Naive thymus-derived CD8-positive, alpha-beta T cell (primary cell): ENCODE measurements at regions not wholly inside any gene's neighbourhood (a gene's known extent, or its start where the extent isn't known, plus 50 kb on each side); places are given as distances from the start of the nearest gene placed in this dataset.

Source experiments
- ATAC-seq, 2 donors: fragments of 150-1000 bp; cut with Tn5 transposase in 1 of 2; sonication (Bioruptor Pico), chemical (Tn5 transposase) in 1 of 2; 1 replicate in 1 of 2; 2 replicates in 1 of 2; pipeline ENCODE4 v1.10.0; 2021; ENCODE audit warnings: mild to moderate bottlenecking in 2 of 2, moderate library complexity in 2 of 2
- POLR2A ChIA-PET: fragments of 350-600 bp; sonication (Branson Sonifier 250); formaldehyde crosslinking; loops from one replicate; lab custom pipeline; 2021; ENCODE audit warnings: antibody characterized with exemption; lab: Charles Lee
- DNase-seq, 10 donors: peaks; one replicate each; pipeline versions ENCODE4 v3.0.0 to v3.0.0-alpha.2; 2020 to 2022
- H3K27ac Mint-ChIP-seq, 10 donors: one replicate each; pipeline ENCODE4 v1.8.0; 2020 to 2022; ENCODE audit warnings: mild to moderate bottlenecking in 10 of 10, mixed read lengths in 10 of 10, moderate library complexity in 4 of 10, inconsistent platforms in 1 of 10
- H3K27me3 Mint-ChIP-seq, 5 donors: one replicate each; pipeline ENCODE4 v1.8.0; 2021 to 2022; ENCODE audit warnings: mixed read lengths in 5 of 5
- H3K36me3 Mint-ChIP-seq, 3 donors: one replicate each; pipeline ENCODE4 v1.8.0; 2020 to 2022; ENCODE audit warnings: mixed read lengths in 3 of 3, mild to moderate bottlenecking in 2 of 3, inconsistent platforms in 1 of 3
- H3K4me1 Mint-ChIP-seq, 4 donors: one replicate each; pipeline ENCODE4 v1.8.0; 2021 to 2022; ENCODE audit warnings: mixed read lengths in 4 of 4
- H3K4me3 Mint-ChIP-seq, 10 donors: one replicate each; pipeline ENCODE4 v1.8.0; 2020 to 2022; ENCODE audit warnings: mild to moderate bottlenecking in 10 of 10, mixed read lengths in 10 of 10, moderate library complexity in 6 of 10, inconsistent platforms in 1 of 10
- H3K9me3 Mint-ChIP-seq, 9 donors: one replicate each; pipeline ENCODE4 v1.8.0; 2020 to 2022; ENCODE audit warnings: mixed read lengths in 9 of 9, mild to moderate bottlenecking in 3 of 9, inconsistent platforms in 1 of 9, moderate library complexity in 1 of 9

DNA sequence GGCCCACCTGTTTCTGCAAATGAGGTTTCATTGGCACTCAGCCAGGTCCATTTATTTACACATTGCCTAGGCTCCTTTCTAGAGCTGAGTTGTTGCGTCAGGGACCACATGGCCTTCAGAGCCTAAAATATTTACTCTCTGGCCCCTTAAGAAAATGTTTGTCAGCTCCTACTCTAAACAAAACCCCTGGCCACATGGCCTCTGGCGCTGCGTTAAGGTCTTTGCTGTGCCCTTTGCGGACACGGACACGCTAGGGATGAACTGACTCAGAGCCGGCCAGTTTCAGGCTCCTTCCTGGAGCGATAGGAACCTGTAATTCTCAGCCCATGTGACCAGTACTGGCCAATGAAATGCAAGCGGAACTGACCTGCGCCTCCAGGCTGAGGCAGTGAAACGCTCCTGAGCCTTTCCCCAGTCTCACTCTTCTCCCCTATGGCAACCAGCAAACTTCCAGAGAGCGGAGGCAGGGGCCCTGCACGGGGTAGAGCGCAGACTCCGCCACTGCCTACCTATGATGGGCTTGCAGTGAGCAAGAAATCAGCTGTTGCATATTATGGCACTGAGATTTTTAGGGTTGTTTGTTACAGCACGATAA is 160.3 kb downstream of the ETS2 start:
- H3K4me3 Mint-ChIP-seq = no peak overlapping the region
- H3K27me3 Mint-ChIP-seq = no peaks in the 10 kb centered on the region
- H3K4me1 Mint-ChIP-seq = no peaks in the 10 kb centered on the region
- DNase-seq (no peak), ATAC-seq (no peak)
- POLR2A ChIA-PET = no interaction called here
- H3K27ac Mint-ChIP-seq = no peak overlapping the region
- peaks cover 0 to 4% (median 3%) of the 10 kb centered on the region in 3 donors for H3K36me3 Mint-ChIP-seq
- peaks cover 0 to 15% (median 5%) of the 10 kb centered on the region in 9 donors for H3K9me3 Mint-ChIP-seq

DNA sequence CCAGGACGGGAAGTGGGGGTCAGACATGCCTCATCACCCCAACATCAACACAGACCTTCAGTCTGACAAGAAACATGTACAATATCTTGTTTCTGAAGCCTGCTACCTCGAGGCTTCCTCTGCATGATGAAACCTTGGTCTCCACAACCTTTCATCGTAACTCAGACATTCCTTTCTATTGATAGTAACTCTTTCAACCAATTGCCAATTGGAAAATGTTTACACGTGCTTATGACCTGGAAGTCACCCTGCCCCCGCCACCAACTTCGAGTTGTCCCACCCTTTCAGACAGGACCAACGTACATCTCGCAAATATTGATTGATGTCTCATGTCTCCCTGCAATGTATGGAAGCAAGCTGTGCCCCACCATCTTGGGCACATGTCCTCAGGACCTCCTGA is 159.5 kb downstream of the ETS2 start:
- ATAC-seq (no peak), DNase-seq (no peak)
- peaks cover 0 to 15% (median 5%) of the 10 kb centered on the region in 9 donors for H3K9me3 Mint-ChIP-seq
- H3K27me3 Mint-ChIP-seq = no peaks in the 10 kb centered on the region
- H3K36me3 Mint-ChIP-seq = peaks cover 0 to 4% (median 3%) of the 10 kb centered on the region in 3 donors
- H3K27ac Mint-ChIP-seq = no peak overlapping the region
- H3K4me3 Mint-ChIP-seq = no peak overlapping the region
- POLR2A ChIA-PET = no interaction called here
- H3K4me1 Mint-ChIP-seq = no peaks in the 10 kb centered on the region

DNA sequence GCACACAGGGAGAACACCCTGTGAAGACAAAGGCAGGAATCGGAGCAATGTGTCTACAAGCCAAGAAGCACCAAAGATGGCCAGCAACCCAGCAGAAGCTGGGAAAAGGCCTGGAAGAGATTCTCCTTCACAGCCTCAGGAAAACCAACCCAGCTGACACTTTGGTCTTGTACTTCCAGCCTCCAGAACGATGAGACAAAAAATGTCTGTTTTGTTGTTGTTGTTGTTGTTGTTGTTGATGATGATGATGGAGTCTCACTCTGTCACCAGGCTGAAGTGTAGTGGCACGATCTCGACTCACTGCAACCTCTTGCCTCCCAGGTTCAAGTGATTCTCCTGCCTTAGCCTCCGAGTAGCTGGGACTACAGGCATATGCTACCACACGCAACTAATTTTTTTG is 157.3 kb downstream of the ETS2 start:
- POLR2A ChIA-PET = no interaction called here
- Mint-ChIP-seq H3K4me3 (no peak overlapping the region), H3K27me3 (no peaks in the 10 kb centered on the region), H3K36me3 (peaks cover 0 to 4% (median 3%) of the 10 kb centered on the region in 3 donors), H3K27ac (no peak overlapping the region), H3K4me1 (no peaks in the 10 kb centered on the region), H3K9me3 (peaks cover 0 to 15% (median 5%) of the 10 kb centered on the region in 9 donors)
- ATAC-seq (no peak), DNase-seq (no peak)

DNA sequence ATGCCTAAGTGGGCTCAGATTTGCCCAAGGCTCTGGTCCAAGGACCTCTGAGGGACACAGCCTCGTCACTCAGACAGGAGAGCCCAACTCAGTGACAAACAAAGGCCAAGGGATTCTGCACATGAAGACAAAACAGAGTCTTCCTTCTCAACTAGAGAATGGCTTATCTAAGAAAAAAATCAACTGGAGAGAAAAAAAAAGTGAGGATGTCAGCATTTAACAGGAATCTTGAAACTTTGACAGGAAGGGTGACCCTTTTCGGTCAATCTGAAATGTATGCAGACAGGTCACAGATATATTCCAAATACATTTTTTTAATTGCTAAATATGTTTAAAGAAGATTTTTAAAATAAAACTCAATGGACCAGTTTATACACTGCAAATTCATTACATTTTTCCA is 154.5 kb downstream of the ETS2 start:
- H3K27ac Mint-ChIP-seq = no peak overlapping the region
- POLR2A ChIA-PET = no interaction called here

DNA sequence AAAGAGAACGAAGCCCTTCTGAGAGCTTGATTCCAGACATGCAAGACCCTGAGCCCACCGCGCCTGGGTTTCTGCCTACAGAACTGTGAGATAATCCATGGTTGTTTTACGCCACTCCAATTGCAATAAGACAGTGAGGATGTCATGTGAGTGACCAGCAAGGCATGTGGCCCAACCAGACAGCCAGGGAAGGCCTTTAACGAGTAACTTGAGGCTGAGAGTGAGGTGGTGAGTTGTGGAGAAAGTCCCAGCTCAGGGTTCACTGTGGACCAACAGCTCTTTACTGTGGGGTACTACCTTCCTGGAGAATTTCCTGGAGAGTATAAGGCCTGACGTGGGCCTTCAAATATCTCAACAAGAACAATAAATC is 153.9 kb downstream of the ETS2 start:
- DNase-seq (no peak), ATAC-seq (no peak)
- Mint-ChIP-seq H3K27ac (no peak overlapping the region), H3K9me3 (peaks cover 0 to 15% (median 5%) of the 10 kb centered on the region in 9 donors), H3K27me3 (peaks cover 0 to 3% (median 0%) of the 10 kb centered on the region in 5 donors), H3K4me3 (no peak overlapping the region), H3K4me1 (no peaks in the 10 kb centered on the region), H3K36me3 (peaks cover 0 to 4% (median 3%) of the 10 kb centered on the region in 3 donors)
- POLR2A ChIA-PET = no interaction called here

More for the DNA sequence above, 154.5 kb downstream of the ETS2 start:
- Mint-ChIP-seq H3K4me1 (no peaks in the 10 kb centered on the region), H3K9me3 (peaks cover 0 to 15% (median 5%) of the 10 kb centered on the region in 9 donors), H3K27me3 (peaks cover 0 to 3% (median 0%) of the 10 kb centered on the region in 5 donors), H3K36me3 (peaks cover 0 to 4% (median 3%) of the 10 kb centered on the region in 3 donors), H3K4me3 (no peak overlapping the region)
- no peak for ATAC-seq
- DNase-seq = no peak

DNA sequence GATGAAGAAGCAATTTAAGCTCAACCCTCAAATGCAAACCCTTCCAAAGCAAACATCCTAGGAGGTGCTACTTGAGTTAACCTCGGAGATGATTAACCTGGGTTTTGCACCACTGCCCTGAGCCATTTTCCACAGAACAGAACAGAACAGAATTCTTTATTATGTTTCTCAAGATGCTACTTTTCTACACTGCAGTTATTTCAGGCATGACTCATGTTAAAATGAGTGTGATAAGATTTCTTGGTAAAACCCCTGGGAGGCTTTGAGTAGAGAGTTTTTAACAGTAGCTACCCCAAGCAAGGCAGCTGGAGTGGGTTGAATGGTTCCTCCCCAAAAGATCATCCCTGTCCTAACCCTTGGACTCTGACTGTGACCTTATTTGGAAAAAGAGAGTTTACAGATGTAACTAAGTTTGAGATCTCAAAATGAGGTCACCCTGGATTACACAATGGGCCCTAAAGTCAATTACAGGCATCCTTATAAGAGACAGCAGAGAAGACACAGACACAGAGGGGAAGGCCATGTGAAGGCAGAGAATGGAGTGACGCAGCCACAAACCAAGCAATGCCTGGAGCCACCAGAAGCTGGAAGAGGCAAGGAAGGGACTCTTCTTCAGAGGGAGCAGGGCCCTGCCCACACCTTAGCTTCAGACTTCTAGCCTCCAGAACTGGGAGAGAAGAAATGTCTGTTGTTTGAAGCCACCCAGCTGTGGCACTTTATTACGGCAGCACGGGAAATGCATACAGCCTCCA is 153.4 kb downstream of the ETS2 start:
- H3K4me1 Mint-ChIP-seq = no peaks in the 10 kb centered on the region
- POLR2A ChIA-PET = no interaction called here
- H3K9me3 Mint-ChIP-seq = peaks cover 0 to 15% (median 5%) of the 10 kb centered on the region in 9 donors
- DNase-seq (no peak), ATAC-seq (no peak)
- no peak overlapping the region for H3K4me3 Mint-ChIP-seq
- peaks cover 0 to 4% (median 3%) of the 10 kb centered on the region in 3 donors for H3K36me3 Mint-ChIP-seq
- peaks cover 0 to 3% (median 0%) of the 10 kb centered on the region in 5 donors for H3K27me3 Mint-ChIP-seq
- H3K27ac Mint-ChIP-seq = no peak overlapping the region

DNA sequence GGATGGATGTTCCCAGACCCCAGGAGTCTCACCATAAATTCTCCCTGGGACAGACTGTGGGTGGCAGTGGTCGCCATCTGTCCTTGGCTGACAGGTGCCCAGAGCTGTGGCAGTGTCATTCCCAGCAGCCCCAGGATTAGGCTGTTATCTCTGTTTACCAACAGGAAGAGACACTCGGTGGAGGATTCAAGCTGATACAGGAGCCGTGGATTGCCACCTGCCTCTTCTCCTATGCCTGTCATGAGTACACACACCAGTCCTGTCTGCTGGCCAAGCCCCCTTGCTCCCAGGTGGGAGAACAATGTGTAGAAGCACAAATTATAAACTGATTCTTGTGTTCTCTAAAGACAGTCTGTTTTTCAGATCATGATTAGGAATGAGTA is 152.6 kb downstream of the ETS2 start:
- POLR2A ChIA-PET = no interaction called here
- DNase-seq (no peak), ATAC-seq (no peak)
- H3K36me3 Mint-ChIP-seq = peaks cover 0 to 4% (median 3%) of the 10 kb centered on the region in 3 donors
- H3K4me1 Mint-ChIP-seq = no peaks in the 10 kb centered on the region
- H3K27ac Mint-ChIP-seq = no peak overlapping the region
- H3K9me3 Mint-ChIP-seq = peaks cover 0 to 15% (median 5%) of the 10 kb centered on the region in 9 donors
- H3K27me3 Mint-ChIP-seq = peaks cover 0 to 3% (median 0%) of the 10 kb centered on the region in 5 donors
- no peak overlapping the region for H3K4me3 Mint-ChIP-seq

DNA sequence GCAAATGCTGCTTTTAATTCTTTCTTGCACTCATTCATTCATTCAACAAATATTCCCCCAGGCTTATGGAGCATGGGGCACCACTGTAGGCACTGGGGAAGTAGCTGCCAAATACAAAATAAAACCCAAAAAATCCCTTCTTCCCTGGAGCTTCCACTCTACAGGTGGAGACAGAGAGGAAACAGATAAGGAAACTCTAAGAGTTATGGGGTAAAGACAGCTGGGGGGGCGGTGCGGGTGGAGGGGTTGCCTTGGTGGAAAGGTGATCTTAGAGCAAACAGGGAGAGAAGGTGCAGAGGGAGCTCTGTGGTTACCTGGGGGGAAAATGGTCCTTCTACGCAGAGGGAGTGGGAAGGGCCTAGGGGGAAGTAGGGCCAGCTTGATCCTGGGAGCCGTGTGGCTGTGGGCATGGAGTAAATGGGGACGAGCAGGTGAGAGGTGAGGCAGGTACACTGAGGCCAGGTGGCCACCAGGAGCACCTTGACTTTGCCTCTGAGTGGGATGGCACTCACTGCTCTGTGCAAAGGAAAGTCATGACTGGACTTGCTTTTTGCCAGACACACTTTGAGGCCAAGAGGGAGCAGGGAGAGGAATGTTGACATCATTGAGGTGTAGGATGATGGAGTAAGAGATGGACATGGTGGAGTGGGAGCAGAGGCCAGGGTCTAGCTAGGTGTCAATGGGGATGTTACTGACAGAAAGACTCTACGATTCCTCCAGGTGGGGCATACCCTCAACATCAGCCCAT is 152.0 kb downstream of the ETS2 start:
- ATAC-seq (no peak), DNase-seq (no peak)
- Mint-ChIP-seq H3K4me3 (no peak overlapping the region), H3K36me3 (peaks cover 0 to 4% (median 3%) of the 10 kb centered on the region in 3 donors), H3K27me3 (peaks cover 0 to 3% (median under 1%) of the 10 kb centered on the region in 5 donors), H3K27ac (peak overlapping the region in 1 of 10 donors; percentile 39), H3K9me3 (peaks cover 0 to 14% (median 3%) of the 10 kb centered on the region in 9 donors), H3K4me1 (no peaks in the 10 kb centered on the region)
- POLR2A ChIA-PET = no interaction called here

DNA sequence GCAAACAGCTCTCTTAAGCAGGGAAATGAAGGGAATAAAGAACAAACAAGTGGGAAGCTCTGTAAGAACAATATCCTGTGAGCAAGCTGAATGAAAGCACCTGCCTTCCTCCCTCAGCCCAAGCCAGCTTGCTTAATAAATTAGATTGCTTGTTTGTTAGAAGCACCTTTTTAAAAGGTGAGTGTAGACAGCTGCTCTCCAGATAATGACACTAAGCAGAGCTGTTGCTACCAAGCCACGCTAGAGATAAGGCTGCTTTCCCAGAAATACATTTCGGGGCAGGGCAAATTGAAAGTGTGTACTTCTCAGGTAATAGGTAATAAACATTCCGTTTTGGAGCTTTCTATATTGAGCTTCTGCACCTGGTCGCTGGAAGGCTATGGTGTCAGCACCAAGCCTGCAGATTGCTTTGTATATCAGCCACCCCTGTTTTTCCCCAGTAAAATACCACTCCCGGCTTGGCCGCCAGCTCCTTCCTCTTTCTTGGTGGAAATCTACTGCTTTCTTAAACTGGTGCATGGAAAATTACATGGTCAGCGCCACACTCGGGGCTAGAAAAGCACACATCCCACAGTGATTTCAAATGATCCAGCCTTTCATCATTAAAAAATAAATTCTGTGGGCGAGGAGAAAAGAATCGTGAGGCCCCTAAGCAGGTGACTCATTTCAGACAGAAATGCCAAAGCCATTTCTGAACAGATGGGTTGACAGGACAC is 151.3 kb downstream of the ETS2 start:
- Mint-ChIP-seq H3K4me3 (no peak overlapping the region), H3K27ac (no peak overlapping the region), H3K4me1 (no peaks in the 10 kb centered on the region), H3K27me3 (peaks cover 0 to 5% (median 3%) of the 10 kb centered on the region in 5 donors), H3K9me3 (peaks cover 0 to 7% (median 0%) of the 10 kb centered on the region in 9 donors), H3K36me3 (peaks cover 0 to 4% (median 3%) of the 10 kb centered on the region in 3 donors)
- DNase-seq (no peak), ATAC-seq (no peak)
- POLR2A ChIA-PET = no interaction called here

DNA sequence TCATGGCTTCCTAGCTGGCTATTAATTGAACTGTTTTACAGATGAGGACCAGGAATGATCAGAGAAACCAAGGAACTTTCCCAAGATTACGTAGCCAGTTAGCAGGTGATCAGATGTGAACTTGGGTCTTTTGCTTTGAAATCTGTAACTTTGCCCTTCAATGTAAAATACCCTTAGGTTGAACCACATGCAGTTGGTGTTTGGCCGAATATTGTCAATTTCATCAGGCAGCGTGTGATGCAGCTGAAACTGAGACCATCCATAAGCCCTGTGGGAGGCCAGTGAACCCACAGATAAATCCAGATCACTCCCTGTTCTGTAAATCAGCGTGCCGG is 150.8 kb downstream of the ETS2 start:
- H3K27me3 Mint-ChIP-seq = peaks cover 0 to 5% (median 3%) of the 10 kb centered on the region in 5 donors
- no peaks in the 10 kb centered on the region for H3K36me3 Mint-ChIP-seq
- H3K27ac Mint-ChIP-seq = no peak overlapping the region
- peaks cover 0 to 1% (median 0%) of the 10 kb centered on the region in 9 donors for H3K9me3 Mint-ChIP-seq
- no peak for ATAC-seq
- DNase-seq = no peak
- POLR2A ChIA-PET = no interaction called here
- no peaks in the 10 kb centered on the region for H3K4me1 Mint-ChIP-seq
- H3K4me3 Mint-ChIP-seq = no peak overlapping the region

DNA sequence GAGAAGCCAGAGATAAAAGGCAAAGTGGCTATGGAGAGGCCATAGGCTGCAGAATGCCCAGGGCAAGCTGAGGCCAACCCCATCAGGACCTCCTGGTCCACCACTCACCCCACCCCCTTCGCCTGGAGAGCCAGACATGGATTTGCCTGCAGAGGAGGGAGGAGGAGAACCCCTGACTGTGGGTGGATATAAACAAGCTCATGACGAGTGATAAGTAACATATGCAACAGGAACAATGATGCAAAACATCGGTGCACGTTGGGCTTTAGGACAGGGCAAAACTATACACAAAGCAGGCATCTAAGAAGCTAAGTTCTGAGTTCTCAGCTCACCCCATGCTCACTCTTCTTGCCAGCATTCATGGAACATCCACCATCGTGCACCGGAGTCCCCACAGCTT is 150.3 kb downstream of the ETS2 start:
- DNase-seq (no peak), ATAC-seq (no peak)
- Mint-ChIP-seq H3K4me1 (no peaks in the 10 kb centered on the region), H3K4me3 (no peak overlapping the region), H3K27me3 (peaks cover 0 to 5% (median 3%) of the 10 kb centered on the region in 5 donors), H3K27ac (no peak overlapping the region), H3K36me3 (no peaks in the 10 kb centered on the region), H3K9me3 (no peaks in the 10 kb centered on the region)
- POLR2A ChIA-PET = no interaction called here

DNA sequence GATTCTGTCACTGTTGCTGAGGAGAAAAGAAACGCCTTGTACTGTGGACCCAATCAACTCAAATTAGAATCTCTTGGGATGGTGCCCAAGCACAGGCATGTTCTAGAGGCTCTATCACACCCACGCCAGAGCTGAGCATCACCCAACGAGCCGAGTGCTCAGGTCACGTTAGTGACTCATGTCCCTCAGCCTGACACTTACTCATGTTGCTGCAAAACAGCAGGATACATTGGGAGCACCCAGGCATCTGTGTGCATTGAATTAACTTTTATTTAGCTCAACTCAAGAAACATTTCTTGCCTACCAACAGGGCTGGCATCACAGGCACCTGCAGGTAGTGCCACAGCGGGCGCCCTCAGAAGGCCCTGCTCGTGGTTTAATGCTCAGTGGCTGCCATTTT is 149.8 kb downstream of the ETS2 start:
- no peak for ATAC-seq
- Mint-ChIP-seq H3K4me1 (no peaks in the 10 kb centered on the region), H3K27ac (no peak overlapping the region), H3K27me3 (peaks cover 0 to 5% (median 3%) of the 10 kb centered on the region in 5 donors), H3K9me3 (peaks cover 0 to 2% (median 0%) of the 10 kb centered on the region in 9 donors), H3K36me3 (no peaks in the 10 kb centered on the region), H3K4me3 (no peak overlapping the region)
- POLR2A ChIA-PET = no interaction called here
- no peak for DNase-seq
